HFFc6 (cell line): ENCODE measurements at regions not wholly inside any gene's neighbourhood (a gene's known extent, or its start where the extent isn't known, plus 50 kb on each side); places are given as distances from the start of the nearest gene placed in this dataset.

Experiments used
- DNase-seq: peaks from one replicate; pipeline ENCODE4 v3.0.0-alpha.2; 2018
- H3K27ac Mint-ChIP-seq: 2 replicates; pipeline ENCODE4 v1.8.0; 2020; ENCODE audit warnings: mild to moderate bottlenecking, mixed read lengths
- H3K27me3 Mint-ChIP-seq: 2 replicates; pipeline ENCODE4 v1.8.0; 2021; ENCODE audit warnings: mild to moderate bottlenecking, moderate library complexity, mixed read lengths; ENCODE audit not compliant: insufficient read depth
- H3K36me3 Mint-ChIP-seq: 2 replicates; pipeline ENCODE4 v1.8.0; 2021; ENCODE audit warnings: low read depth, mixed read lengths
- H3K4me1 Mint-ChIP-seq: 2 replicates; pipeline ENCODE4 v1.8.0; 2020; ENCODE audit warnings: low read depth, mixed read lengths
- H3K4me3 Mint-ChIP-seq: 2 replicates; pipeline ENCODE4 v1.8.0; 2020; ENCODE audit warnings: mild to moderate bottlenecking, moderate library complexity, mixed read lengths
- H3K9me3 Mint-ChIP-seq: 2 replicates; pipeline ENCODE4 v1.8.0; 2020; ENCODE audit warnings: mild to moderate bottlenecking, mixed read lengths
- CTCF ChIP-seq: fragments of 200-600 bp; sonication (generic); IDR thresholded peaks from 2 replicates; pipeline ENCODE4 v1.5.0; 2021; ENCODE audit warnings: antibody characterized with exemption, mild to moderate bottlenecking

GRCh38 chr5:87183896-87184295, 83.8 kb upstream of the RASA1 start:
- Mint-ChIP-seq H3K4me3 (no peak overlapping the region), H3K36me3 (no peaks in the 10 kb centered on the region), H3K4me1 (peaks cover 19% of the 10 kb centered on the region), H3K9me3 (no peaks in the 10 kb centered on the region), H3K27ac (no peak overlapping the region), H3K27me3 (no peaks in the 10 kb centered on the region)
- no peak for TF ChIP-seq CTCF
- DNase-seq, result no peak

GRCh38 chr5:87184605-87185004, 83.1 kb upstream of the RASA1 start:
- Mint-ChIP-seq H3K4me1 (peaks cover 20% of the 10 kb centered on the region), H3K27ac (no peak overlapping the region), H3K4me3 (no peak overlapping the region), H3K27me3 (no peaks in the 10 kb centered on the region), H3K36me3 (no peaks in the 10 kb centered on the region), H3K9me3 (no peaks in the 10 kb centered on the region)
- DNase-seq, result no peak
- no peak for TF ChIP-seq CTCF

GRCh38 chr5:87185838-87186237, 81.8 kb upstream of the RASA1 start:
- no peaks in the 10 kb centered on the region for H3K27me3 Mint-ChIP-seq
- no peaks in the 10 kb centered on the region for H3K9me3 Mint-ChIP-seq
- DNase-seq, result no peak
- H3K4me1 Mint-ChIP-seq, result peaks cover 27% of the 10 kb centered on the region
- TF ChIP-seq CTCF, result no peak
- no peak overlapping the region for H3K27ac Mint-ChIP-seq
- H3K36me3 Mint-ChIP-seq, result no peaks in the 10 kb centered on the region
- no peak overlapping the region for H3K4me3 Mint-ChIP-seq

GRCh38 chr5:87188391-87188790, 79.3 kb upstream of the RASA1 start:
- Mint-ChIP-seq H3K4me3 (no peak overlapping the region), H3K27me3 (no peaks in the 10 kb centered on the region), H3K27ac (no peak overlapping the region), H3K36me3 (no peaks in the 10 kb centered on the region; the same call in 1 of the 2 replicates), H3K9me3 (no peaks in the 10 kb centered on the region), H3K4me1 (peaks cover 12% of the 10 kb centered on the region)
- no peak for TF ChIP-seq CTCF
- no peak for DNase-seq

GRCh38 chr5:87190041-87190440, 77.6 kb upstream of the RASA1 start:
- no peaks in the 10 kb centered on the region for H3K9me3 Mint-ChIP-seq
- no peaks in the 10 kb centered on the region; the same call in 1 of the 2 replicates for H3K36me3 Mint-ChIP-seq
- DNase-seq, result no peak
- H3K27me3 Mint-ChIP-seq, result no peaks in the 10 kb centered on the region
- no peak overlapping the region for H3K27ac Mint-ChIP-seq
- TF ChIP-seq CTCF, result no peak
- H3K4me3 Mint-ChIP-seq, result no peak overlapping the region
- H3K4me1 Mint-ChIP-seq, result peaks cover 22% of the 10 kb centered on the region

- H3K4me3 Mint-ChIP-seq, result no peak overlapping the region
- no peaks in the 10 kb centered on the region; the same call in 1 of the 2 replicates for H3K36me3 Mint-ChIP-seq
- no peak for DNase-seq
- no peak for TF ChIP-seq CTCF
- no peak overlapping the region for H3K27ac Mint-ChIP-seq
- H3K9me3 Mint-ChIP-seq, result no peaks in the 10 kb centered on the region
- peaks cover 28% of the 10 kb centered on the region for H3K4me1 Mint-ChIP-seq
- H3K27me3 Mint-ChIP-seq, result no peaks in the 10 kb centered on the region
Observed at GRCh38 chr5:87190687-87191086, 77.0 kb upstream of the RASA1 start.
